ENCODE measurements at regions not wholly inside any gene's neighbourhood (a gene's known extent, or its start where the extent isn't known, plus 50 kb on each side); places are given as distances from the start of the nearest gene placed in this dataset.

DNA sequence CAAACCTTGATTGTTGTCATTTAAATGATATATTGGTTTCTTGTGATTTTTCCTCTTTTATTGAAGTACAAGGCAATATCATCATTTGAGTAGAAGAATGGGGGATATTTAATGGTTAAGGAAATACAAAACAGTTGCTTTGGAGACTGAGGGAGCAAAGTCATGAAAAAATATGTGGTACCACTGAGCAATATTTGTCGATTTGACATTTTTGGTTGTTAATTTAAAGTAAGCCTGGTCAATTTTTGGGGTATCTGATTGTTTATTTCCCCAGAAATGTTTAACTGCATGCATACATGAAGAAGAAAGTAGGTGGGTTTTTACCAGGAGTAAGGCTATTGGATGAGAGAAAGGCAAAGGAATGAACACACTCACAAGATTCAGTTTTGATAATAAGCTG is 556.2 kb downstream of the TRAM1L1 start:
- no peak for ATAC-seq
- Histone ChIP-seq H3K4me3 (ENCODE audit: low read depth in 2 of 2, low read length in 2 of 2) (no peak overlapping the region), H3K4me1 (ENCODE audit: control insufficient read depth, insufficient read depth, low read length) (no peaks in the 10 kb centered on the region), H3K27ac (ENCODE audit: low read length) (no peak overlapping the region), H3K27me3 (ENCODE audit: control insufficient read depth, insufficient read depth, low read length) (no peaks in the 10 kb centered on the region), H3K9me3 (ENCODE audit: control insufficient read depth, insufficient read depth, low read depth, low read length) (no peaks in the 10 kb centered on the region), H3K36me3 (ENCODE audit: control insufficient read depth, insufficient read depth, low read length) (no peaks in the 10 kb centered on the region)
- ChIA-PET POLR2A (no interaction called here), CTCF (no interaction called here)
- BruUV-seq (replicated peaks), result no TSS peak
- intact Hi-C loops (cut with micrococcal nuclease; ENCODE audit: unreplicated experiment), result no loop called here
- DNase-seq (ENCODE audit: low read depth, low spot score), result no peak
- TF ChIP-seq SIN3A (IDR thresholded peaks at IDR 0.05; ENCODE audit: borderline replicate concordance, insufficient read depth, low read depth, low read length) (no peak), POLR2AphosphoS5 (IDR thresholded peaks at IDR 0.05; ENCODE audit: low read depth, low read length) (no peak), TCF7L2 (IDR thresholded peaks at IDR 0.05; ENCODE audit: low read depth, low read length) (no peak)
- TF ChIP-seq, protein P1, sequence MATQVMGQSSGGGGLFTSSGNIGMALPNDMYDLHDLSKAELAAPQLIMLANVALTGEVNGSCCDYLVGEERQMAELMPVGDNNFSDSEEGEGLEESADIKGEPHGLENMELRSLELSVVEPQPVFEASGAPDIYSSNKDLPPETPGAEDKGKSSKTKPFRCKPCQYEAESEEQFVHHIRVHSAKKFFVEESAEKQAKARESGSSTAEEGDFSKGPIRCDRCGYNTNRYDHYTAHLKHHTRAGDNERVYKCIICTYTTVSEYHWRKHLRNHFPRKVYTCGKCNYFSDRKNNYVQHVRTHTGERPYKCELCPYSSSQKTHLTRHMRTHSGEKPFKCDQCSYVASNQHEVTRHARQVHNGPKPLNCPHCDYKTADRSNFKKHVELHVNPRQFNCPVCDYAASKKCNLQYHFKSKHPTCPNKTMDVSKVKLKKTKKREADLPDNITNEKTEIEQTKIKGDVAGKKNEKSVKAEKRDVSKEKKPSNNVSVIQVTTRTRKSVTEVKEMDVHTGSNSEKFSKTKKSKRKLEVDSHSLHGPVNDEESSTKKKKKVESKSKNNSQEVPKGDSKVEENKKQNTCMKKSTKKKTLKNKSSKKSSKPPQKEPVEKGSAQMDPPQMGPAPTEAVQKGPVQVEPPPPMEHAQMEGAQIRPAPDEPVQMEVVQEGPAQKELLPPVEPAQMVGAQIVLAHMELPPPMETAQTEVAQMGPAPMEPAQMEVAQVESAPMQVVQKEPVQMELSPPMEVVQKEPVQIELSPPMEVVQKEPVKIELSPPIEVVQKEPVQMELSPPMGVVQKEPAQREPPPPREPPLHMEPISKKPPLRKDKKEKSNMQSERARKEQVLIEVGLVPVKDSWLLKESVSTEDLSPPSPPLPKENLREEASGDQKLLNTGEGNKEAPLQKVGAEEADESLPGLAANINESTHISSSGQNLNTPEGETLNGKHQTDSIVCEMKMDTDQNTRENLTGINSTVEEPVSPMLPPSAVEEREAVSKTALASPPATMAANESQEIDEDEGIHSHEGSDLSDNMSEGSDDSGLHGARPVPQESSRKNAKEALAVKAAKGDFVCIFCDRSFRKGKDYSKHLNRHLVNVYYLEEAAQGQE (IDR thresholded peaks at IDR 0.05; ENCODE audit: insufficient read depth in 1 of 2, low read depth in 2 of 2, low read length in 1 of 2), result no peak
- TF ChIP-seq, protein P2, sequence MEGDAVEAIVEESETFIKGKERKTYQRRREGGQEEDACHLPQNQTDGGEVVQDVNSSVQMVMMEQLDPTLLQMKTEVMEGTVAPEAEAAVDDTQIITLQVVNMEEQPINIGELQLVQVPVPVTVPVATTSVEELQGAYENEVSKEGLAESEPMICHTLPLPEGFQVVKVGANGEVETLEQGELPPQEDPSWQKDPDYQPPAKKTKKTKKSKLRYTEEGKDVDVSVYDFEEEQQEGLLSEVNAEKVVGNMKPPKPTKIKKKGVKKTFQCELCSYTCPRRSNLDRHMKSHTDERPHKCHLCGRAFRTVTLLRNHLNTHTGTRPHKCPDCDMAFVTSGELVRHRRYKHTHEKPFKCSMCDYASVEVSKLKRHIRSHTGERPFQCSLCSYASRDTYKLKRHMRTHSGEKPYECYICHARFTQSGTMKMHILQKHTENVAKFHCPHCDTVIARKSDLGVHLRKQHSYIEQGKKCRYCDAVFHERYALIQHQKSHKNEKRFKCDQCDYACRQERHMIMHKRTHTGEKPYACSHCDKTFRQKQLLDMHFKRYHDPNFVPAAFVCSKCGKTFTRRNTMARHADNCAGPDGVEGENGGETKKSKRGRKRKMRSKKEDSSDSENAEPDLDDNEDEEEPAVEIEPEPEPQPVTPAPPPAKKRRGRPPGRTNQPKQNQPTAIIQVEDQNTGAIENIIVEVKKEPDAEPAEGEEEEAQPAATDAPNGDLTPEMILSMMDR (IDR thresholded peaks at IDR 0.05), result no peak
- in situ Hi-C loops (cut with HindIII; ENCODE audit: low pct_unique_long_range_greater_than_20kb, low sequenced_read_pairs), result no loop called here

DNA sequence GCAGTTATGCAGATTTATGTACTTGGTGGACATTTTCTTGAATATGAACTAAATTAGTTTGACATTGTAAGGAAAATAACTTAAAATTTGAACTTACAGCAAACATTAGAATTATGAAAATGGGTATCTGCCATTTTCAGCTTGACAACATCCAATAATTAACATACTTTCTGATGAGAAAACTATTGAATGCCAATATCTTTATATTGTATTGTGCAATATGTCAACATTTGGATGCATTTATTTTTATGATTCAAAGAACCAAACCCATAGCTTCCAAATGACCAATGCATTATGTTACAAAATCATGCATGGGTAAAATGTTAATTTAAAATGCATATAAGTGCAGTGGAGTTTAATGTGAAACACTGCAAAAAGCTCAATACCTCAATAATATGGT is 562.5 kb downstream of the TRAM1L1 start:
- ATAC-seq (no peak), DNase-seq (ENCODE audit: low read depth, low spot score) (no peak)
- in situ Hi-C loops (cut with HindIII; ENCODE audit: low pct_unique_long_range_greater_than_20kb, low sequenced_read_pairs), result no loop called here
- ChIA-PET CTCF (no interaction called here), POLR2A (no interaction called here)
- no peaks in the 10 kb centered on the region for H3K36me3 ChIP-seq (ENCODE audit: control insufficient read depth, insufficient read depth, low read length)
- no peaks in the 10 kb centered on the region for H3K4me1 ChIP-seq (ENCODE audit: control insufficient read depth, insufficient read depth, low read length)
- TF ChIP-seq, protein P1 (IDR thresholded peaks at IDR 0.05; ENCODE audit: insufficient read depth in 1 of 2, low read depth in 2 of 2, low read length in 1 of 2), result no peak
- TF ChIP-seq SIN3A (IDR thresholded peaks at IDR 0.05; ENCODE audit: borderline replicate concordance, insufficient read depth, low read depth, low read length) (no peak), POLR2AphosphoS5 (IDR thresholded peaks at IDR 0.05; ENCODE audit: low read depth, low read length) (no peak), TCF7L2 (IDR thresholded peaks at IDR 0.05; ENCODE audit: low read depth, low read length) (no peak)
- TF ChIP-seq, protein P2 (IDR thresholded peaks at IDR 0.05), result no peak
- no peaks in the 10 kb centered on the region for H3K9me3 ChIP-seq (ENCODE audit: control insufficient read depth, insufficient read depth, low read depth, low read length)
- intact Hi-C loops (cut with micrococcal nuclease; ENCODE audit: unreplicated experiment), result no loop called here
- no TSS peak for BruUV-seq (replicated peaks)
- no peak overlapping the region for H3K27ac ChIP-seq (ENCODE audit: low read length)
- H3K27me3 ChIP-seq (ENCODE audit: control insufficient read depth, insufficient read depth, low read length), result no peaks in the 10 kb centered on the region
- no peak overlapping the region for H3K4me3 ChIP-seq (ENCODE audit: low read depth in 2 of 2, low read length in 2 of 2)
